ENCODE measurements at regions not wholly inside any gene's neighbourhood (a gene's known extent, or its start where the extent isn't known, plus 50 kb on each side); places are given as distances from the start of the nearest gene placed in this dataset.
A peak's percentile ranks its signal among the peaks of the same experiment; 100 is the strongest.

DNA sequence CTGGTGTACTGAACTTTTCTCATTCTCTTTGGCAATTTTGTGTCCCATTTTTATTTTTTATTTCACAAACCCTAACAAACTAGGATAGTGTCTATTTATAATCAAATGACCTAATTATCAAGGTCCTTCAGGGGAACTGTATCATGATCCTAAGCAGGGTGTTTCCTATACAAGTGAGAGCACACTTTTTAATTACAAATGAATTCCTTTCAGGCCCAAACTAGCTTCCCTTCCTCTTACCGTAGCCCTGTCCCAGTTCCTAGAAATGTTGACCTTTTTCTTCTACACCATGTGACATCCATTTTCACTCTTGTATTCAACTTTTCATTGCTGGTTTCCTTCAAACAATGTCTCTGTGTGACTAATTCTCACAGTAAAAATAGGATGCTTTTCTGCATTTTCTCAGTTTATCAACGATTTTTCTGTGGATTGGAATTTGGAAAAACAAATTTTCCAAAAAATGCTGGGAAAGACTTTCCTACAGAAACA, 411.4 kb downstream of the CCDC91 start:
- H3K27me3 ChIP-seq (replicated peaks; ENCODE audit: control insufficient read depth, insufficient read depth, low read length), result no peaks in the 10 kb centered on the region
- no peak overlapping the region for H3K9ac ChIP-seq (ENCODE audit: low read length)
- H3K36me3 ChIP-seq (ENCODE audit: control insufficient read depth, insufficient read depth, low read length, severe bottlenecking), result no peaks in the 10 kb centered on the region
- H3K4me3 ChIP-seq (ENCODE audit: low read length), result no peak overlapping the region
- DNase-seq (ENCODE audit: low read depth), result no peak
- H3K4me1 ChIP-seq (ENCODE audit: control insufficient read depth, insufficient read depth, low read length), result no peaks in the 10 kb centered on the region
- peaks cover 10% of the 10 kb centered on the region for H3K9me3 ChIP-seq (ENCODE audit: control insufficient read depth, low read length)

DNA sequence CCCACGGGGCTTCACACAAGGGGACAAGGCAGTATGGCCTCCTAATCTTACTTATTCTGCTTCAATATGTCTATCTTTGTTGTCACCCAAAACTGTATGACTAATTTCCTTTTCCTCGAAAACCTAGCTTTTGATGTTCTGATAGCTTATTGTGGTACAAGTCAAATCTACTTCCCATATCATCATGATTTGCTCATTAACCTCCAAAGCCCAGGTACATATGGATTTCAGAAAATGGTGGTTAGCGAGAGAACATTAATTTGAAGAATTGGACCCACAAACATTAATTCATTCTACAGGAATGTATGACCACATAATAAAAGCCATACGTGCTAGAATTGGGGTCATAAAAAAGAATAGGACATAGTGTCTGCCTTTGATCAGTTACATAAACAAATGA, 412.5 kb downstream of the CCDC91 start:
- Histone ChIP-seq H3K27me3 (replicated peaks; ENCODE audit: control insufficient read depth, insufficient read depth, low read length) (no peaks in the 10 kb centered on the region), H3K36me3 (ENCODE audit: control insufficient read depth, insufficient read depth, low read length, severe bottlenecking) (no peaks in the 10 kb centered on the region), H3K4me3 (ENCODE audit: low read length) (no peak overlapping the region), H3K9me3 (ENCODE audit: control insufficient read depth, low read length) (peaks cover 21% of the 10 kb centered on the region), H3K9ac (ENCODE audit: low read length) (no peak overlapping the region), H3K4me1 (ENCODE audit: control insufficient read depth, insufficient read depth, low read length) (no peaks in the 10 kb centered on the region)
- no peak for DNase-seq (ENCODE audit: low read depth)

DNA sequence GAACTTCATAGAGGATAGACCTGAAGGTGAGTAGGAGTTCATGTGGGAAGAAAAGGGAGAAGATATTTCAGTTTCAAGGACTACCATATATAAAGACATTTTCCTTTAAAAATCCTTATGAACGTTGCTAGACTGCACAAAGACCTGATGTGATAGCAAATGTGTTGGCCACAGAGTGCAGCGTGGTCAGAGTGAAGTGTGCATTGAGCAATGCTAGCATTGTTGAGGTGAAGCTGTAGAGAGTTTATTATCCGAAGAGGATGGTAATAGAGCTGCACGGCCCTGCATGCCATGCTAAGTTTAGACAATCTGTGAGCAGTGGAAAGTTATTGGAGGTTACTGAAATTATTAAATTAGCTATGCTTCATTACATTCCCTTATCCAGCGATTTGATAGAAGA, 413.0 kb downstream of the CCDC91 start:
- H3K27me3 ChIP-seq (replicated peaks; ENCODE audit: control insufficient read depth, insufficient read depth, low read length), result no peaks in the 10 kb centered on the region

DNA sequence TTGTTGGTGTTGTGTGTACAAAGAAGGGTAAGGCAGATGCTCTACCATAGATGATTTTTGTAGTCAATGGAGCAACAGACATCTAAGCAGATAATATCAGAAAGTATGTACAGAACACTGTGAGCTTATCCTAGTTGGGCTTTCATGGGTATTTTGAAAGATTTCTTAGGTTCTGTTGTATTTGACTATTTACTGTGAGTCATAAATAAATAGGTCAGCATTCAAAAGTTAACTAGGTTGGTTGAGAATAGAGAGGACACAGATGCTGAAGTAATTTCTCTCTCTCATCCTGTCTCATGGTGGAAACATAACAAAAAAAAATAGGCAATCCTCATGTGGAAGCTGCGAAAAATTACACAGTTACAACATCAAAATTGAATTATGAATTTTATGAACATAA, 413.5 kb downstream of the CCDC91 start:
- Histone ChIP-seq H3K4me1 (ENCODE audit: control insufficient read depth, insufficient read depth, low read length) (no peaks in the 10 kb centered on the region), H3K4me3 (ENCODE audit: low read length) (no peak overlapping the region), H3K9ac (ENCODE audit: low read length) (no peak overlapping the region), H3K27me3 (replicated peaks; ENCODE audit: control insufficient read depth, insufficient read depth, low read length) (no peaks in the 10 kb centered on the region), H3K36me3 (ENCODE audit: control insufficient read depth, insufficient read depth, low read length, severe bottlenecking) (no peaks in the 10 kb centered on the region), H3K9me3 (ENCODE audit: control insufficient read depth, low read length) (peaks cover 26% of the 10 kb centered on the region)
- no peak for DNase-seq (ENCODE audit: low read depth)

More for the DNA sequence above, 413.0 kb downstream of the CCDC91 start:
- no peak for DNase-seq (ENCODE audit: low read depth)
- no peak overlapping the region for H3K4me3 ChIP-seq (ENCODE audit: low read length)
- no peak overlapping the region for H3K9ac ChIP-seq (ENCODE audit: low read length)
- H3K4me1 ChIP-seq (ENCODE audit: control insufficient read depth, insufficient read depth, low read length), result no peaks in the 10 kb centered on the region
- peaks cover 26% of the 10 kb centered on the region for H3K9me3 ChIP-seq (ENCODE audit: control insufficient read depth, low read length)
- H3K36me3 ChIP-seq (ENCODE audit: control insufficient read depth, insufficient read depth, low read length, severe bottlenecking), result no peaks in the 10 kb centered on the region

DNA sequence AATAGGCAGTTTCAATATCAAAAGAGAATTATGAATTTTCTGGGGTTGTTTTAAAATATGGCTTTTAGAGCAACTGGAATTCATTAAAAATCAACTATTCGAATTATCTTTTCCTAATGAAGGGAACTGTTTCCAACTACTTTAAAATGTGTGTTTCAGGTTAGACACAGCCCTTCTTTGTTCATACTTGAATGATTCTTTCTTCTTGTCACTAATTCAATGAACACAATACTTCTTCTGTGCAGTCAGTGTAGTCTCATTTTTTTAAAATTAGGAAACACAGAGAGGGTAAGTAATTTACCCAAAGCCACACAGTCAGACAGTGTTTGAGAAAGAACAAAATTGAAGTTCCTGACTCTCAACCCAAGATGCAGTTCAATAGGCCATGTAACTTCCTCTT, 414.0 kb downstream of the CCDC91 start:
- H3K4me3 ChIP-seq (ENCODE audit: low read length), result no peak overlapping the region
- DNase-seq (ENCODE audit: low read depth), result no peak
- no peaks in the 10 kb centered on the region for H3K27me3 ChIP-seq (replicated peaks; ENCODE audit: control insufficient read depth, insufficient read depth, low read length)
- no peaks in the 10 kb centered on the region for H3K36me3 ChIP-seq (ENCODE audit: control insufficient read depth, insufficient read depth, low read length, severe bottlenecking)
- no peak overlapping the region for H3K9ac ChIP-seq (ENCODE audit: low read length)
- peaks cover 26% of the 10 kb centered on the region for H3K9me3 ChIP-seq (ENCODE audit: control insufficient read depth, low read length)
- no peaks in the 10 kb centered on the region for H3K4me1 ChIP-seq (ENCODE audit: control insufficient read depth, insufficient read depth, low read length)

DNA sequence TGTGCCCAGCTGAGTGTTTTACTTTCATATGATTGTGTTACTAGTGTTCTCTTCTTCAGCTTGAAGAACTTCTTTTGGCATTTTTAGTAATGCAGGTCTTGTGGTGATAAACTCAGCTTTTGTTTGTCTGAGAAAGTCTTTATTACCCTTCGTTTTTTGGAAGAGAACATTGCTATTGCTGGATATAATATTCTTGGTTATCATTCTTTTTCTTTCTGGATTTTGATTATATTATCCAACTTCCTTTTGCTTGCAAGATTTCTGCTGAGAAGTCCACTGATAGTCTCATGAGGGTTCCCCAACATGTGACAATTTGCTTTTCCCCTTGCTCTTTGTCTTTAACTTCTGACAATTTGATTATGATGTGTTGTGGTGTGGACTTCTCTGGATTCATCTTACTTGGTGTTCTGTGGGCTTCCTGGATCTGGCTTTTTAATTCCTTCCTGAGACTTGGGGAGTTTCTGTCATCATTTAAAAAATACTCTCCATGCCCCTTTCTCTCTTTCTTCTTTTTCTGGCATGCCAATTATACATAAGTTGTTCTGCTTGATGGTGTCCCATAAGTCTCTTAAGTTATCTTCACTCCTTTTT, 416.8 kb downstream of the CCDC91 start:
- Histone ChIP-seq H3K36me3 (ENCODE audit: control insufficient read depth, insufficient read depth, low read length, severe bottlenecking) (no peaks in the 10 kb centered on the region), H3K4me1 (ENCODE audit: control insufficient read depth, insufficient read depth, low read length) (peaks cover 12% of the 10 kb centered on the region)

DNA sequence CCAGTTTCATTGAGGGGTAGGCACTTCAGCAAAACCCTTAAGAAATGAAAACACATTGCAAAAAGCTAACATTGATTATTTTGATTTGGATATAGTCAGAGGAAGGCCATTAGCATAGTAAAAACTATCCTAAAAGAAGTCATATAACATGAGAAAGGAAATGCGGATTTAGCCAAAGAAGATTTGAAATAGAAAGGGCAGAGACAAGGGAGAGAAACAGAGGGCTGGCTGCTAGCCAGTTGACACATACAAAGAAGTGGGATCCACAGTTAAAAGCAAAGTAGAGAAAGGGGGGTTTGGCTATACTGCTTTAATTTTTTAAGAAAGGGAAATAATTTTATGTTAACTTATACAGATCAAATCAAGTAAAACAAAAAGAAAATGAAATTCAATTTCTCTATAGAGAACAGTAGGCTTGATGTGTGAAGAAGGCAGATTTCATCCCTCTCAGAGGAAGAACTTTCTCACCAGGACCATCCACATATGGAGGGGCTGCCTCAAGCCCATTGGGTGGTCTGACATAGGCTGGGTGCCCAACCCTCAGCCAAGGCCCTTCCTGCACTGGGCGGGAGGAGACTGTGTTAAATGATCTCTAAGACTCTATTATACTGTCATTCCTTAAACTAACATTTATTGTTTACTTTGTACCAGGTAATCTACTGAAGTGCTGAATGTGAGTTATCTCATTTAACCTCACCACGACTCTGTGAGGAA, 420.3 kb downstream of the CCDC91 start:
- Histone ChIP-seq H3K4me1 (ENCODE audit: control insufficient read depth, insufficient read depth, low read length) (peaks cover 12% of the 10 kb centered on the region), H3K36me3 (ENCODE audit: control insufficient read depth, insufficient read depth, low read length, severe bottlenecking) (no peaks in the 10 kb centered on the region), H3K9me3 (ENCODE audit: control insufficient read depth, low read length) (peaks cover 26% of the 10 kb centered on the region), H3K9ac (ENCODE audit: low read length) (no peak overlapping the region), H3K27me3 (replicated peaks; ENCODE audit: control insufficient read depth, insufficient read depth, low read length) (no peaks in the 10 kb centered on the region), H3K4me3 (ENCODE audit: low read length) (no peak overlapping the region)
- DNase-seq (ENCODE audit: low read depth), result no peak

More for the DNA sequence above, 416.8 kb downstream of the CCDC91 start:
- DNase-seq (ENCODE audit: low read depth), result no peak
- Histone ChIP-seq H3K9me3 (ENCODE audit: control insufficient read depth, low read length) (peaks cover 26% of the 10 kb centered on the region), H3K9ac (ENCODE audit: low read length) (no peak overlapping the region), H3K4me3 (ENCODE audit: low read length) (peak overlapping the region; percentile 32), H3K27me3 (replicated peaks; ENCODE audit: control insufficient read depth, insufficient read depth, low read length) (no peaks in the 10 kb centered on the region)

DNA sequence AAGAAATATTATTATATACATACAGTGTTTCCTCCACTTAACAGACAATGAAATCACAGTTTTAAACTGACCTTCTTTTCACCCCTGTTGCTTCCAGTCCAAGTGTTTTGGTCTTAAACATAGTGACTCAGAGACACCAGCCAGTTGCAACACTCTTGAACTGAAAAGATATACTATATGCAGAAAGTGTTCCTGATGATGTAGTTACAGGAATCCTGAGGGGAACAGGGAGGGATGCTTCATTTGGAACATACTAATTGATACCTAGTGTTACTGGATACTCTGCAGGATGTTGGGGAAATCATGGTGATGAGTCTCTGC, 420.8 kb downstream of the CCDC91 start:
- H3K9me3 ChIP-seq (ENCODE audit: control insufficient read depth, low read length), result peaks cover 21% of the 10 kb centered on the region
- no peaks in the 10 kb centered on the region for H3K27me3 ChIP-seq (replicated peaks; ENCODE audit: control insufficient read depth, insufficient read depth, low read length)
- no peaks in the 10 kb centered on the region for H3K36me3 ChIP-seq (ENCODE audit: control insufficient read depth, insufficient read depth, low read length, severe bottlenecking)
- H3K9ac ChIP-seq (ENCODE audit: low read length), result no peak overlapping the region
- H3K4me1 ChIP-seq (ENCODE audit: control insufficient read depth, insufficient read depth, low read length), result peaks cover 12% of the 10 kb centered on the region
- DNase-seq (ENCODE audit: low read depth), result peak; percentile 93
- no peak overlapping the region for H3K4me3 ChIP-seq (ENCODE audit: low read length)

DNA sequence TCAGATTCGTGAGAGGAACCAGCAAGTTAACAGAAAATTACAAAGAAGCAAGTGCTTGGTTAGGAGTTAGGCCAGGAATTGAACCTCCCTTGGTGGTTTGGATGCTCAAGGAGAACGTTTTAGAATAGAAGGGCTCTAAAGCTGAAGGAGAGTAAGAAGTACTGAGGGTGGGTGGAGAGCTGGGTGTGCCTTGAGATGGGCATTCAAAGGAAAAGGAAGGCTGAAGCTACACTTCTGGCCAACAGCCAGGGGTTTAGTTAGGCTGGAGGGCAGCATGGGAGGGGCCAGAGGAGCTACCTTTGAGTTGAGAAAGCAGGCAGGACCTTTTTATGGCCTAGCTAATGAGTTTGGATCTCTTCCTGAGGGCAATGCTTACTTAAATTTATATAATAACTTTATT, 421.2 kb downstream of the CCDC91 start:
- Histone ChIP-seq H3K27me3 (replicated peaks; ENCODE audit: control insufficient read depth, insufficient read depth, low read length) (no peaks in the 10 kb centered on the region), H3K36me3 (ENCODE audit: control insufficient read depth, insufficient read depth, low read length, severe bottlenecking) (no peaks in the 10 kb centered on the region), H3K9me3 (ENCODE audit: control insufficient read depth, low read length) (peaks cover 18% of the 10 kb centered on the region), H3K9ac (ENCODE audit: low read length) (no peak overlapping the region), H3K4me1 (ENCODE audit: control insufficient read depth, insufficient read depth, low read length) (peaks cover 12% of the 10 kb centered on the region), H3K4me3 (ENCODE audit: low read length) (no peak overlapping the region)
- peak; percentile 25 for DNase-seq (ENCODE audit: low read depth)

DNA sequence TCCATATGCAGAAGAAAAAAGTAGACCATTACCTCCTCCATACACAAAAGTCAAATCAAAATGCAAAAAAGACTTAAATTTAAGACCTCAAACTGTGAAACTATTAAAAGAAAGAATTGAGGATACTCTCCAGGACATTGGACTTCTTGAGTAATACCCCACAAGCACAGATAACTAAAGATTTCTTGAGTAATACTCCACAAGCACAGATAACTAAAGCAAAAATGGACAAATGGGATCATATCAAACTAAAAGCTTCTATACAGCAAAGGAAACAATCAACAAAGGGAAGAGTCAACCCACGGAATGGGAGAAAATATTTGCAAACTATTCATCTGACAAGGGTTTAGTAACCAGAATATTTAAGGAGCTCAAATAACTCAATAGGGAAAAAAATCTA, 427.9 kb downstream of the CCDC91 start:
- Histone ChIP-seq H3K36me3 (ENCODE audit: control insufficient read depth, insufficient read depth, low read length, severe bottlenecking) (no peaks in the 10 kb centered on the region), H3K9ac (ENCODE audit: low read length) (no peak overlapping the region), H3K4me1 (ENCODE audit: control insufficient read depth, insufficient read depth, low read length) (peaks cover 5% of the 10 kb centered on the region), H3K27me3 (replicated peaks; ENCODE audit: control insufficient read depth, insufficient read depth, low read length) (no peaks in the 10 kb centered on the region), H3K4me3 (ENCODE audit: low read length) (no peak overlapping the region), H3K9me3 (ENCODE audit: control insufficient read depth, low read length) (peaks cover 7% of the 10 kb centered on the region)
- no peak for DNase-seq (ENCODE audit: low read depth)

DNA sequence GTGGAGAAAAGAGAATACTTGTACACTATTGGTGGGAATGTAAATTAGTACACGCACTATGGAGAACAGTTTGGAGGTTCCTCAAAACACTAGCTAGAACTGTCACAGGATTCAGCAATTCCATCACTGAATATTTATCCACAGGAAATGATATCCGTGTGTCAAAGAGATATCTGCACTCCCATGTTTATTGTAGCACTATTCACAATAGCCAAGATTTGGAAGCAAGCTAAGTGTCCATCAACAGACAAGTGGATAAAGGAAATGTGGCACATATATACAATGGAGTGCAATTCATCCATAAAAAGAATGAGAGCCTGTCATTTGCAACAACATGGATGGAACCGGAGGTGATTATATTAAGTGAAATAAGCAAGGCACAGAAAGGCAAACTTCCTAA, 428.5 kb downstream of the CCDC91 start:
- no peaks in the 10 kb centered on the region for H3K27me3 ChIP-seq (replicated peaks; ENCODE audit: control insufficient read depth, insufficient read depth, low read length)
- H3K36me3 ChIP-seq (ENCODE audit: control insufficient read depth, insufficient read depth, low read length, severe bottlenecking), result no peaks in the 10 kb centered on the region
- no peak overlapping the region for H3K9ac ChIP-seq (ENCODE audit: low read length)
- H3K9me3 ChIP-seq (ENCODE audit: control insufficient read depth, low read length), result peaks cover 7% of the 10 kb centered on the region
- H3K4me3 ChIP-seq (ENCODE audit: low read length), result no peak overlapping the region
- no peak for DNase-seq (ENCODE audit: low read depth)
- H3K4me1 ChIP-seq (ENCODE audit: control insufficient read depth, insufficient read depth, low read length), result peaks cover 5% of the 10 kb centered on the region

DNA sequence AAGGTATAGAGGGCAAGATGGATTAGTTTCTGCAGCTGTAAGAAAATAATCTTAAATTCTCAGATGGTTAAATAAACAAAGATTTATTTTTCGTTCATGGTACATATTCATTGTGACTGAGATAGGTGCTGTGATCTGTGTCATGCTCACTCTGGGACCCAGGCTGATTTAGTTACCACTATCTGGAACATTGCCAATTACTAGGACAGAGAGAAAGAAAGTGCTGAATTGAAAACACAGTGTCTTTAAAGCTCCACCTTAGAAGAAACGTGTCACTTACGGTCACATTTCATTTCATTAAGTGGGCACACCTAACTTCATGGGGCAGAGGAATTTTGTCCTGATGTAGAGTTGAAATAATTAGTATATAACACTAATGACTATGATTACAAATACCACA, 430.0 kb downstream of the CCDC91 start:
- H3K9ac ChIP-seq (ENCODE audit: low read length), result no peak overlapping the region
- H3K4me3 ChIP-seq (ENCODE audit: low read length), result no peak overlapping the region
- peaks cover 5% of the 10 kb centered on the region for H3K4me1 ChIP-seq (ENCODE audit: control insufficient read depth, insufficient read depth, low read length)
- no peaks in the 10 kb centered on the region for H3K36me3 ChIP-seq (ENCODE audit: control insufficient read depth, insufficient read depth, low read length, severe bottlenecking)
- H3K9me3 ChIP-seq (ENCODE audit: control insufficient read depth, low read length), result peaks cover 7% of the 10 kb centered on the region
- DNase-seq (ENCODE audit: low read depth), result no peak
- no peaks in the 10 kb centered on the region for H3K27me3 ChIP-seq (replicated peaks; ENCODE audit: control insufficient read depth, insufficient read depth, low read length)

All from adipocyte (in vitro differentiated cells).